MM.1S (cell line): ENCODE measurements at regions not wholly inside any gene's neighbourhood (a gene's known extent, or its start where the extent isn't known, plus 50 kb on each side); places are given as distances from the start of the nearest gene placed in this dataset.

Experiments used
- DNase-seq: peaks from one replicate; pipeline ENCODE4 v3.0.0-alpha.2; 2015
- H2AFZ ChIP-seq: fragments of 300-600 bp; sonication (generic); 2 replicates; pipeline ENCODE4 v1.6.0; 2016; ENCODE audit warnings: antibody characterized with exemption, low read length
- H3F3A ChIP-seq: fragments of 300-600 bp; sonication (generic); 2 replicates; pipeline ENCODE4 v1.6.1; 2016; ENCODE audit warnings: mild to moderate bottlenecking, antibody characterized with exemption, low read length, moderate library complexity, mixed read lengths; ENCODE audit not compliant: insufficient read depth
- H3K27ac ChIP-seq: fragments of 300-600 bp; sonication (generic); 2 replicates; pipeline ENCODE4 v1.5.1; 2016; ENCODE audit warnings: mild to moderate bottlenecking, low read length
- H3K27me3 ChIP-seq: fragments of 300-600 bp; sonication (generic); replicated peaks from 2 replicates; pipeline ENCODE4 v1.6.0; 2016; ENCODE audit warnings: low read length; ENCODE audit not compliant: insufficient read depth
- H3K36me3 ChIP-seq: fragments of 300-600 bp; sonication (generic); replicated peaks from 2 replicates; pipeline ENCODE4 v1.6.1; 2016; ENCODE audit warnings: mild to moderate bottlenecking, low read length, mixed read lengths; ENCODE audit not compliant: insufficient read depth
- H3K4me1 ChIP-seq: fragments of 300-600 bp; sonication (generic); 2 replicates; pipeline ENCODE4 v1.6.1; 2016; ENCODE audit warnings: low read length, mixed read lengths
- H3K4me2 ChIP-seq: fragments of 300-600 bp; sonication (generic); 2 replicates; pipeline ENCODE4 v1.6.0; 2016; ENCODE audit warnings: low read depth, low read length
- H3K4me3 ChIP-seq: fragments of 300-600 bp; sonication (generic); 2 replicates; pipeline ENCODE4 v1.5.1; 2016; ENCODE audit warnings: low read length, mixed read lengths
- H3K79me2 ChIP-seq: fragments of 300-600 bp; sonication (generic); 2 replicates; pipeline ENCODE4 v1.6.1; 2016; ENCODE audit warnings: mixed run types, low read length, mixed read lengths
- H3K9ac ChIP-seq: fragments of 300-600 bp; sonication (generic); 2 replicates; pipeline ENCODE4 v1.6.1; 2016; ENCODE audit warnings: low read length, mixed read lengths
- H3K9me2 ChIP-seq: fragments of 300-600 bp; sonication (generic); replicated peaks from 2 replicates; pipeline ENCODE4 v1.6.1; 2016; ENCODE audit warnings: mild to moderate bottlenecking, low read length, mixed read lengths; ENCODE audit not compliant: insufficient read depth
- H3K9me3 ChIP-seq: fragments of 300-600 bp; sonication (generic); replicated peaks from 2 replicates; pipeline ENCODE4 v1.6.1; 2016; ENCODE audit warnings: mild to moderate bottlenecking, low read length, mixed read lengths; ENCODE audit not compliant: insufficient read depth
- H4K20me1 ChIP-seq: fragments of 300-600 bp; sonication (generic); 2 replicates; pipeline ENCODE4 v1.6.1; 2016; ENCODE audit warnings: mild to moderate bottlenecking, low read length, moderate library complexity, mixed read lengths; ENCODE audit not compliant: insufficient read depth
- CTCF ChIP-seq: fragments of 300-600 bp; sonication (generic); IDR thresholded peaks from 2 replicates; pipeline ENCODE4 v1.5.1; 2016; ENCODE audit warnings: antibody characterized with exemption, low read length, mixed read lengths
- EZH2 ChIP-seq: fragments of 300-600 bp; sonication (generic); optimal IDR thresholded peaks from 2 replicates; pipeline ENCODE3; 2017; ENCODE audit warnings: low read depth, mild to moderate bottlenecking, antibody characterized with exemption, low read length, mixed read lengths
- EZH2phosphoT487 ChIP-seq: fragments of 300-600 bp; sonication (generic); IDR thresholded peaks from 2 replicates; pipeline ENCODE4 v1.6.1; 2018; ENCODE audit warnings: antibody characterized with exemption, low read length

GRCh38 chr16:26930786-26931581 is 135.7 kb upstream of the C16orf82 start:
- H3K36me3 ChIP-seq, result no peaks in the 10 kb centered on the region
- H3F3A ChIP-seq, result no peaks in the 10 kb centered on the region
- H4K20me1 ChIP-seq, result no peaks in the 10 kb centered on the region
- H3K27me3 ChIP-seq, result no peaks in the 10 kb centered on the region
- H3K4me1 ChIP-seq, result no peaks in the 10 kb centered on the region
- no peak for DNase-seq
- no peak overlapping the region for H3K9ac ChIP-seq
- no peak overlapping the region for H3K27ac ChIP-seq
- no peaks in the 10 kb centered on the region for H3K9me3 ChIP-seq
- no peak overlapping the region for H3K4me2 ChIP-seq
- no peak overlapping the region for H3K4me3 ChIP-seq
- H3K9me2 ChIP-seq, result no peaks in the 10 kb centered on the region
- H3K79me2 ChIP-seq, result no peaks in the 10 kb centered on the region
- H2AFZ ChIP-seq, result no peak overlapping the region
- TF ChIP-seq CTCF, result no peak
- TF ChIP-seq EZH2, result no peak
- TF ChIP-seq EZH2phosphoT487, result no peak

GRCh38 chr16:26950636-26951035 is 116.1 kb upstream of the C16orf82 start:
- Histone ChIP-seq H4K20me1 (no peaks in the 10 kb centered on the region), H3K4me2 (no peak overlapping the region), H3K27ac (no peak overlapping the region), H3K9me3 (no peaks in the 10 kb centered on the region), H3K27me3 (no peaks in the 10 kb centered on the region), H3K4me1 (no peaks in the 10 kb centered on the region), H3K36me3 (no peaks in the 10 kb centered on the region), H3K9ac (no peak overlapping the region), H2AFZ (no peak overlapping the region), H3K9me2 (no peaks in the 10 kb centered on the region), H3K4me3 (no peak overlapping the region), H3F3A (no peaks in the 10 kb centered on the region), H3K79me2 (no peaks in the 10 kb centered on the region)
- DNase-seq, result no peak
- TF ChIP-seq CTCF (no peak), EZH2 (no peak), EZH2phosphoT487 (no peak)

- Histone ChIP-seq H2AFZ (no peak overlapping the region), H3K4me3 (no peak overlapping the region), H3K9ac (no peak overlapping the region), H3K27me3 (no peaks in the 10 kb centered on the region), H4K20me1 (no peaks in the 10 kb centered on the region), H3K36me3 (no peaks in the 10 kb centered on the region), H3K9me2 (no peaks in the 10 kb centered on the region), H3K4me1 (no peaks in the 10 kb centered on the region), H3K4me2 (no peak overlapping the region), H3K27ac (no peak overlapping the region), H3K79me2 (no peaks in the 10 kb centered on the region), H3F3A (no peaks in the 10 kb centered on the region), H3K9me3 (no peaks in the 10 kb centered on the region)
- TF ChIP-seq EZH2phosphoT487 (no peak), CTCF (no peak), EZH2 (no peak)
- no peak for DNase-seq
Measured at GRCh38 chr16:26951950-26952349, 114.8 kb upstream of the C16orf82 start.
